GM10266 (cell line): ENCODE measurements at regions not wholly inside any gene's neighbourhood (a gene's known extent, or its start where the extent isn't known, plus 50 kb on each side); places are given as distances from the start of the nearest gene placed in this dataset.

ENCODE experiments used
- DNase-seq: peaks from one replicate; pipeline ENCODE4 v3.0.0; 2012; ENCODE audit errors: extremely low spot score
- TF ChIP-seq, protein P1 (sequence below): IDR thresholded peaks from 2 replicates; pipeline ENCODE4 v1.5.1; 2012; ENCODE audit warnings: mild to moderate bottlenecking, low read depth; ENCODE audit not compliant: control insufficient read depth, insufficient read depth; ENCODE audit errors: missing control alignments

DNA sequence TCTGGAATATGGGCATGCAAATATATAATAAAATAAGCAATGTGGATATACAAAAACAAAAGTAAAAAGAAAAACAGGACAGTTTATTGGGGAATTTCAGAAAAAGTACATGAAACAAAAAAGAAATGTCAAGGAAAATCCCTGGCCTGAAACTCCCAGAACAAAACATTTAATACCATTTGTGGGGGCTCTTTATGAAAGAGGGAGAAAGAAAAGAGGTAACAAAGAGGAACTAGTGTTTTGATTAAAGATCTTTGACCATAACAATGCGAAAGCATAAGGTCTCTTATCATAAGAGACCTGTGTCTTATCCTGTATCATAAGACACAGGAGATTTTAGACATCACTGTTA is 88.6 kb upstream of the ARID1B start:
- peak; percentile 28 for DNase-seq
- TF ChIP-seq, protein P1, sequence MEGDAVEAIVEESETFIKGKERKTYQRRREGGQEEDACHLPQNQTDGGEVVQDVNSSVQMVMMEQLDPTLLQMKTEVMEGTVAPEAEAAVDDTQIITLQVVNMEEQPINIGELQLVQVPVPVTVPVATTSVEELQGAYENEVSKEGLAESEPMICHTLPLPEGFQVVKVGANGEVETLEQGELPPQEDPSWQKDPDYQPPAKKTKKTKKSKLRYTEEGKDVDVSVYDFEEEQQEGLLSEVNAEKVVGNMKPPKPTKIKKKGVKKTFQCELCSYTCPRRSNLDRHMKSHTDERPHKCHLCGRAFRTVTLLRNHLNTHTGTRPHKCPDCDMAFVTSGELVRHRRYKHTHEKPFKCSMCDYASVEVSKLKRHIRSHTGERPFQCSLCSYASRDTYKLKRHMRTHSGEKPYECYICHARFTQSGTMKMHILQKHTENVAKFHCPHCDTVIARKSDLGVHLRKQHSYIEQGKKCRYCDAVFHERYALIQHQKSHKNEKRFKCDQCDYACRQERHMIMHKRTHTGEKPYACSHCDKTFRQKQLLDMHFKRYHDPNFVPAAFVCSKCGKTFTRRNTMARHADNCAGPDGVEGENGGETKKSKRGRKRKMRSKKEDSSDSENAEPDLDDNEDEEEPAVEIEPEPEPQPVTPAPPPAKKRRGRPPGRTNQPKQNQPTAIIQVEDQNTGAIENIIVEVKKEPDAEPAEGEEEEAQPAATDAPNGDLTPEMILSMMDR: no peak

DNA sequence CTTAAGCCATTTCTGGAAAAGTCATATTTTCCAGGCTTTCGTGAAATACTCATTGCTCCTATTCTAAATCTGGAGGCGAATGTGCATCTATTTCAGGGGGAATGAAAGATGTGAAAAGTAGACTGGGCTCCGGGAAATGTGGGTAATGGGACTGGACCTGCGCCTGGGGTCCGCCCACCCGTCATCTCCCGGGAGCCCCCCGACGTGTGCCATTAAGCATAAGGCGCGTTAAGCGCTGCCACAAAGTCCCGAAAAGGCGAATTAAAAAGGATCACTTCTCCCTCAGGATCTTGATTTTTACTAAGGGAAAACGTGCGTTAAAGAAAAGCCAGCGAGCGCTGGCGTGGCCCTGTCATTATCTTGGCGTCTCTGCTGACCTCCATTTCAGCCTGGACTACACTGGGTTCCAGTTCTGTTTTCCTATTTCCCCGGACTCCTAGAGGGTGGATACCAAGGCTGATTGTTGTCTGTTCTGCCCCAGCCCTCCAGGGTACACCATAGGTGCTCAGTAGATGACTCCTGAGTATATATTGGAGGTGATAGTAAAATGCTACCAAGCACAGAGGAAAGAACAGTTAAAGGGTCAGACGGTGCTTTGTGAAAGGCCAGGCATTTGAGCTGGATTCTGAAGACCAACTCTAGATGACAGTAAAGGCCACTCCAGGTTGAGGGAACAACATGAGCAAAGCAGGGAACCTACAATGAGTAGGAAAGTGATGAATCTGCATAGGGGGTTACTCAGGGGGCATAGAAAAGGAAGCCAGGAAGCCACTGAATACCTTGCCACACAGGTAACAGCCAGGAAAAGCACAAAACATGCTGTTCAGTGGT is 89.2 kb upstream of the ARID1B start:
- TF ChIP-seq, protein P1: no peak
- peak; percentile 51 for DNase-seq

DNA sequence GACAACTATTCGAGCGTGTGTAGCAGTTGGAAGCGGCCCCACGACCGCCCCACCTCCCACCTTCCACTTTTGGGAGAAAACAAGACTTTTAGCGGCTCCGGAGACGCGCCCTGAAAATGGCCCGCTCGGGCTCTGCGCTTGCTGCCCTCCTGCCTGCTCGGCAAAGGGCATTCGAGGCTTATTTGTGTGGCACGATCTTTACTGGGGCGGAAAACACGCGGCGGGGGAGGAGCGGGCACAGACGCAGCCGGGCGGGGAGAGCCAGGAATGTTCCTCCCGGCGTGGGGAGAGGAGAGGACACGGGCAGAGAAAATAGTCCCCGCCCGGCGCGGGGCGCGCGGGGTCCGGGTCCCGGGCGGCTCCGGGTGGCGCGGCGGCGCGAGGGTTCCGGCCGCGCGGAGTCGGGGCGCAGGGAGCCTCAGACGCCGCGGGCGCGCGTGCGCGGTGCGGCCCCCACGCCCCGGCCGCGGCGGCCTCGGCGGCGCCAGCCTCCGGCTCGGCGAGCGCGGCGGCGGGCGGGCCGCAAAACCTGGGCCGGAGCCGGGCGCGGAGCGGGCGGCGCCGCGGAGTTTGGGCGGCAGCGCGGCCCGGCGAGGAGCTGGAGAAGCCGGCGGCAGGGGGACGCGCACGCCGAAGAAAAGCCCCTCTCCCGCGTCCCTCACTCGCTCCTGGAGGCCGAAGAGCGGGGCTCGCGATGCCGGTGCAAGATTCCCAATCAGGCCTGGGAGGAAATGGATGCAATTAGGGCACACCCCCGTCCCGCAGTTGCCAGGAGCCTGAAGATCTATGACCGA is 90.0 kb upstream of the ARID1B start:
- TF ChIP-seq, protein P1: no peak
- DNase-seq: peak; percentile 97

DNA sequence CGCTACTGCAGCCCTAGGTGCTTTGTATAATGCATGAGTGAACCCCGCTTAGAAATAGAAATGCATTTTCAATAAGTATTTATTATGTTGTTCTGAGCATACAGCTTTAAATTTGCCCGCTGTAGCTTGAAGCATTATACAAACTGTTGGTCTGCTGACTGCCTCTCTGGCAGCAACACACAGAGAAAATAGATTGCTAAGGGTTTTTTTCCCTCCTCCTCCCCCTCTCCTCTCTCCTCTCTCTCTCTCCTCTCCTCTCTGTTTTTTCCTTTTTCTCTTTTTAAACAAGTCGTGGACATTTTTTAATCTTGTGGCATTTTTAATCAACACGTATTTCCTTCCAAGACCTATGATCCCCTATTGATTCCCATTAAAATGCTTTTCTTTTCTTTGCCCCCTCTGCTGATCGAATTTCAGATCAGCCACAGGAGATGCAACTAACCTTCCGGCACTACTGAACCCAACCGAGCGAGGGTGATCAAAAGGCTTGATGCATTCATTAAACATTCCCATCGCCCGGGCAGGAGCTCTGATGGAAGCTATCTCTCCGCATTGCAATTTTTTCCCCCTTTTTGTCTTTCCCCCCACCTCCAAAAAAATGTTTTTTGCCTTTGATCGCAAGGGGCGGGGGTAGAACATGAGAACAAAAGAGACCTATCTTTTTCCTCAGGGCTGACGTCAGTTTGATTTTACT is 90.7 kb upstream of the ARID1B start:
- TF ChIP-seq, protein P1: peak; percentile 31
- peak; percentile 57 for DNase-seq

DNA sequence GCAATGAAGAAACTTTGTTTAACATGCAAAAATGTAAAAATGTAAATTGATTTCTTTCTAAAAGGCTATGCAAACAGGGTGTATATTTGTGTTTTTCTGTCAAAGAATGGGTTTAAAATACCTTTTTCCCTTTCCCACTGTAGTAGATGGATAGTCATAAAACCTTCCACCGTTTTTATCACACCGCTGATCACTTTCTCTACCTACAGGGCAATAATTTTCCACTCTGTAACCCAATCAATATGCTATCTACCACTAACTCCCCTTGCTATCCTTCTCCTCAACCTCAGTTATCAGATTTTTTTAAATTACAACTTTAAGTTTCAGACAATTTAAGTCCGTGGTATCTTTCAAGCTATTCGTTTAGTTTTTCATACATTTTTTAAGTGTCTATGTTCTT is 91.4 kb upstream of the ARID1B start:
- DNase-seq: no peak

DNA sequence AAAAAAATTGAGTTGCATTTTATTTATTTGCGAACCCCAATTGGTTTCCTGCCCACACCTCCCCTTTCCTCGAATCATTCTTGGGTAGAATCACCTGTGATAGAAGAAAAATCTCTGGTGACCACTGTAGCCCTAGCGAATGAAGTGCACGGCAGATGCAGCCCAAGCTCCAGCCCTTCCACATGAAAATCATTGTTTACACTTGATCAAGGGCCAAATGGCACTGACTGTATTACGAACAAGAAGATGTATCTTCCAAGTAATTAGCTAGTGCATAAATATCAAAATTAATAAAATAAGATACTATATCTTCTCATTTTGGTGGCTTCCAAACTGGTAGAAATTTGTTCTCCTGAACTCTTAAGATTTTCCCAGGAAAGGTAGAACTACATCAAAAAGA is 93.4 kb upstream of the ARID1B start:
- TF ChIP-seq, protein P1: no peak
- DNase-seq: no peak

More for the DNA sequence above, 91.4 kb upstream of the ARID1B start:
- TF ChIP-seq, protein P1: no peak
